ENCODE measurements at regions not wholly inside any gene's neighbourhood (a gene's known extent, or its start where the extent isn't known, plus 50 kb on each side); places are given as distances from the start of the nearest gene placed in this dataset.
"Not testable (repeated sequence)": the region's sequence is repeated elsewhere in the genome, so short reads cannot be mapped to it uniquely, and the experiment has no call there.

GRCh38 chr4:181798536-181798935, 444.7 kb upstream of the TENM3 start:
- no peak for DNase-seq
- Histone ChIP-seq H3K27ac (no peak overlapping the region), H3K4me3 (ENCODE audit: low read depth, low read length) (no peak overlapping the region), H3K36me3 (no peaks in the 10 kb centered on the region), H3K27me3 (ENCODE audit: insufficient read depth, low read depth, severe bottlenecking) (no peaks in the 10 kb centered on the region), H3K9me3 (ENCODE audit: severe bottlenecking) (peaks cover 8% of the 10 kb centered on the region)
- no peak for TF ChIP-seq CTCF (IDR thresholded peaks at IDR 0.05; ENCODE audit: low read depth, low read length)

GRCh38 chr4:181799561-181800069, 443.6 kb upstream of the TENM3 start:
- Histone ChIP-seq H3K9me3 (ENCODE audit: severe bottlenecking) (peaks cover 8% of the 10 kb centered on the region), H3K27me3 (ENCODE audit: insufficient read depth, low read depth, severe bottlenecking) (no peaks in the 10 kb centered on the region), H3K27ac (no peak overlapping the region), H3K36me3 (no peaks in the 10 kb centered on the region), H3K4me3 (ENCODE audit: low read depth, low read length) (no peak overlapping the region)
- no peak for TF ChIP-seq CTCF (IDR thresholded peaks at IDR 0.05; ENCODE audit: low read depth, low read length)
- DNase-seq, result no peak

GRCh38 chr4:181802207-181802606, 441.0 kb upstream of the TENM3 start:
- DNase-seq, result no peak
- Histone ChIP-seq H3K27me3 (ENCODE audit: insufficient read depth, low read depth, severe bottlenecking) (peaks cover 9% of the 10 kb centered on the region), H3K4me3 (ENCODE audit: low read depth, low read length) (no peak overlapping the region), H3K9me3 (ENCODE audit: severe bottlenecking) (no peaks in the 10 kb centered on the region), H3K27ac (no peak overlapping the region), H3K36me3 (no peaks in the 10 kb centered on the region)
- no peak for TF ChIP-seq CTCF (IDR thresholded peaks at IDR 0.05; ENCODE audit: low read depth, low read length)

GRCh38 chr4:181807771-181808170, 435.4 kb upstream of the TENM3 start:
- DNase-seq, result no peak
- H3K27me3 ChIP-seq (ENCODE audit: insufficient read depth, low read depth, severe bottlenecking), result peaks cover 21% of the 10 kb centered on the region
- no peak overlapping the region for H3K27ac ChIP-seq
- no peak for TF ChIP-seq CTCF (IDR thresholded peaks at IDR 0.05; ENCODE audit: low read depth, low read length)
- no peak overlapping the region for H3K4me3 ChIP-seq (ENCODE audit: low read depth, low read length)
- no peaks in the 10 kb centered on the region for H3K9me3 ChIP-seq (ENCODE audit: severe bottlenecking)
- H3K36me3 ChIP-seq, result no peaks in the 10 kb centered on the region

- DNase-seq, result no peak
- Histone ChIP-seq H3K27me3 (ENCODE audit: insufficient read depth, low read depth, severe bottlenecking) (peaks cover 24% of the 10 kb centered on the region), H3K9me3 (ENCODE audit: severe bottlenecking) (no peaks in the 10 kb centered on the region), H3K36me3 (no peaks in the 10 kb centered on the region), H3K27ac (no peak overlapping the region), H3K4me3 (ENCODE audit: low read depth, low read length) (no peak overlapping the region)
- no peak for TF ChIP-seq CTCF (IDR thresholded peaks at IDR 0.05; ENCODE audit: low read depth, low read length)
Measured at GRCh38 chr4:181810711-181811110, 432.5 kb upstream of the TENM3 start.

GRCh38 chr4:181811550-181811949, 431.7 kb upstream of the TENM3 start:
- not testable (repeated sequence) for H3K4me3 ChIP-seq (ENCODE audit: low read depth, low read length); H3K27ac ChIP-seq; H3K36me3 ChIP-seq; DNase-seq; H3K9me3 ChIP-seq (ENCODE audit: severe bottlenecking)
- peaks cover 19% of the 10 kb centered on the region for H3K27me3 ChIP-seq (ENCODE audit: insufficient read depth, low read depth, severe bottlenecking)
